WTC11 (cell line): ENCODE measurements at regions not wholly inside any gene's neighbourhood (a gene's known extent, or its start where the extent isn't known, plus 50 kb on each side); places are given as distances from the start of the nearest gene placed in this dataset.

ENCODE experiments used
- GABPB1 ChIP-seq: sonication (generic); formaldehyde crosslinking; IDR thresholded peaks from 2 replicates; pipeline ENCODE4 v1.8.1; 2023; ENCODE audit warnings: mild to moderate bottlenecking, missing genetic modification reagents
- MAX ChIP-seq: sonication (generic); formaldehyde crosslinking; IDR thresholded peaks from 2 replicates; pipeline ENCODE4 v1.8.0; 2022; ENCODE audit warnings: mild to moderate bottlenecking, missing genetic modification reagents
- NFE2L1 ChIP-seq: sonication (generic); formaldehyde crosslinking; IDR thresholded peaks from 2 replicates; pipeline ENCODE4 v1.8.1; 2023; ENCODE audit warnings: missing genetic modification reagents
- NR2C2 ChIP-seq: sonication (generic); formaldehyde crosslinking; IDR thresholded peaks from 2 replicates; pipeline ENCODE4 v1.8.0; 2022; ENCODE audit warnings: mild to moderate bottlenecking, missing genetic modification reagents
- NR3C1 ChIP-seq: sonication (generic); formaldehyde crosslinking; conservative IDR thresholded peaks from 2 replicates; pipeline ENCODE4 v1.8.1; 2023; ENCODE audit warnings: low read depth, mild to moderate bottlenecking, missing genetic modification reagents
- TEAD4 ChIP-seq: sonication (generic); formaldehyde crosslinking; IDR thresholded peaks from 2 replicates; pipeline ENCODE4 v1.8.0; 2022; ENCODE audit warnings: mild to moderate bottlenecking, missing genetic modification reagents
- ZNF138 ChIP-seq: sonication (generic); formaldehyde crosslinking; conservative IDR thresholded peaks from 2 replicates; pipeline ENCODE4 v1.8.1; 2022; ENCODE audit warnings: mild to moderate bottlenecking, moderate library complexity, missing genetic modification reagents
- TF ChIP-seq, protein P1 (sequence below): fragments of 200-600 bp; IDR thresholded peaks from 2 replicates; pipeline ENCODE4 v1.8.0; 2022; ENCODE audit warnings: antibody characterized with exemption

DNA sequence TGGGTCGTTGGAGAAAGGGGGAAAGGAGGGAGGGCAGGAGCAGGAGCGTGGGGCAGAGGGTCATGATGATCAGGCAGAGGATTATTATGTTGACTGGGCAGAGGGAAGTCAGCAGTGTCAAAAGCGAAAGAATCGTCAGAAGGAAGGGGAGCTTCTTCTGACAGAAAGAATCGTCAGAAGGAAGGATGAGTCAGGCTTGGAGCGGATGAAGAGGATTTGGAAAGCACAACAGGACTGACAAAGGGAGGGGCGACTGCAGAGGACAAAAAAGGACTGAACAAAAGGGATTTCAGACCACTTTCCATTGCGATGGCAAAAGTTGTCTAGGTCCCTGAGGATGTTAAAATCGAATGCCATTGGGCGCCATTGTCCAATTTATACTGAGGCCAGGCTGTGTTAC is 1053.5 kb downstream of the SI start:
- TF ChIP-seq, protein P1, sequence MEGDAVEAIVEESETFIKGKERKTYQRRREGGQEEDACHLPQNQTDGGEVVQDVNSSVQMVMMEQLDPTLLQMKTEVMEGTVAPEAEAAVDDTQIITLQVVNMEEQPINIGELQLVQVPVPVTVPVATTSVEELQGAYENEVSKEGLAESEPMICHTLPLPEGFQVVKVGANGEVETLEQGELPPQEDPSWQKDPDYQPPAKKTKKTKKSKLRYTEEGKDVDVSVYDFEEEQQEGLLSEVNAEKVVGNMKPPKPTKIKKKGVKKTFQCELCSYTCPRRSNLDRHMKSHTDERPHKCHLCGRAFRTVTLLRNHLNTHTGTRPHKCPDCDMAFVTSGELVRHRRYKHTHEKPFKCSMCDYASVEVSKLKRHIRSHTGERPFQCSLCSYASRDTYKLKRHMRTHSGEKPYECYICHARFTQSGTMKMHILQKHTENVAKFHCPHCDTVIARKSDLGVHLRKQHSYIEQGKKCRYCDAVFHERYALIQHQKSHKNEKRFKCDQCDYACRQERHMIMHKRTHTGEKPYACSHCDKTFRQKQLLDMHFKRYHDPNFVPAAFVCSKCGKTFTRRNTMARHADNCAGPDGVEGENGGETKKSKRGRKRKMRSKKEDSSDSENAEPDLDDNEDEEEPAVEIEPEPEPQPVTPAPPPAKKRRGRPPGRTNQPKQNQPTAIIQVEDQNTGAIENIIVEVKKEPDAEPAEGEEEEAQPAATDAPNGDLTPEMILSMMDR: no peak
- no peak for TF ChIP-seq MAX (CRISPR knock-in tag)
- no peak for TF ChIP-seq NR3C1 (CRISPR knock-in tag)
- TF ChIP-seq NR2C2 (CRISPR knock-in tag): no peak
- TF ChIP-seq GABPB1: no peak
- TF ChIP-seq NFE2L1 (CRISPR knock-in tag): no peak
- no peak for TF ChIP-seq ZNF138
- no peak for TF ChIP-seq TEAD4 (CRISPR knock-in tag)
